HG02798 (cell line): ENCODE measurements at regions not wholly inside any gene's neighbourhood (a gene's known extent, or its start where the extent isn't known, plus 50 kb on each side); places are given as distances from the start of the nearest gene placed in this dataset.
"Not testable (repeated sequence)": the region's sequence is repeated elsewhere in the genome, so short reads cannot be mapped to it uniquely, and the experiment has no call there.

Experiments
- ATAC-seq: cut with Tn5 transposase; IDR thresholded peaks from one replicate; pipeline ENCODE4 v1.9.1; 2021; ENCODE audit warnings: mild to moderate bottlenecking; ENCODE audit not compliant: unreplicated experiment, poor library complexity

GRCh38 chr12:131440209-131441059 is 270.5 kb upstream of the SFSWAP start:
- ATAC-seq: not testable (repeated sequence)

GRCh38 chr12:131441060-131441396 is 269.9 kb upstream of the SFSWAP start:
- ATAC-seq: no peak

- no peak for ATAC-seq
These were observed 269.1 kb upstream of the SFSWAP start for GRCh38 chr12:131441638-131442336.

GRCh38 chr12:131442337-131442918 is 268.5 kb upstream of the SFSWAP start:
- no peak for ATAC-seq

- no peak for ATAC-seq
These were observed 267.6 kb upstream of the SFSWAP start for GRCh38 chr12:131443019-131444000.

GRCh38 chr12:131444220-131445164 is 266.4 kb upstream of the SFSWAP start:
- no peak for ATAC-seq

- ATAC-seq: no peak
These were observed 265.6 kb upstream of the SFSWAP start for GRCh38 chr12:131445184-131445774.

- no peak for ATAC-seq
These were observed 265.1 kb upstream of the SFSWAP start for GRCh38 chr12:131445795-131446194.

GRCh38 chr12:131447636-131448035 is 263.3 kb upstream of the SFSWAP start:
- ATAC-seq: not testable (repeated sequence)

GRCh38 chr12:131448254-131448795 is 262.6 kb upstream of the SFSWAP start:
- no peak for ATAC-seq

GRCh38 chr12:131449027-131449426 is 261.9 kb upstream of the SFSWAP start:
- no peak for ATAC-seq

- no peak for ATAC-seq
These were observed 258.4 kb upstream of the SFSWAP start for GRCh38 chr12:131452444-131452860.

GRCh38 chr12:131454418-131455217 is 256.3 kb upstream of the SFSWAP start:
- ATAC-seq: peak; percentile 88

GRCh38 chr12:131455218-131455506 is 255.7 kb upstream of the SFSWAP start:
- no peak for ATAC-seq

- no peak for ATAC-seq
These were observed 255.2 kb upstream of the SFSWAP start for GRCh38 chr12:131455581-131456110.

- no peak for ATAC-seq
These were observed 254.4 kb upstream of the SFSWAP start for GRCh38 chr12:131456301-131457027.

- no peak for ATAC-seq
These were observed 253.9 kb upstream of the SFSWAP start for GRCh38 chr12:131457028-131457310.
